H1 (cell line): ENCODE measurements at regions not wholly inside any gene's neighbourhood (a gene's known extent, or its start where the extent isn't known, plus 50 kb on each side); places are given as distances from the start of the nearest gene placed in this dataset.

Source experiments
- CTCF ChIA-PET: fragments of 300-600 bp; sonication (Branson Sonifier 250); formaldehyde crosslinking; loops from one replicate; lab custom pipeline; 2021; ENCODE audit not compliant: partially characterized antibody; lab: Charles Lee
- POLR2A ChIA-PET: fragments of 300-600 bp; sonication (Branson Sonifier 250); formaldehyde crosslinking; loops from one replicate; lab custom pipeline; 2021; ENCODE audit warnings: inconsistent platforms; ENCODE audit not compliant: partially characterized antibody; lab: Charles Lee
- DNase-seq, 2 experiments: peaks; one replicate each; pipeline versions ENCODE4 v3.0.0 to v3.0.0-alpha.2; 2010 to 2022; ENCODE audit warnings: low spot score in 2 of 2, low read depth in 1 of 2, mixed read lengths in 1 of 2
- FAIRE-seq: peaks from 2 replicates; lab custom pipeline; 2011; peaks lifted over from hg19 to GRCh38; lab: Jason Lieb, UNC
- H2AFZ ChIP-seq: 2 replicates; pipeline ENCODE4 v1.8.1; 2012; ENCODE audit warnings: low read length, inconsistent platforms
- H2AK5ac ChIP-seq: 2 replicates; pipeline ENCODE4 v1.6.1; 2013; ENCODE audit warnings: low read depth, low read length
- H2BK120ac ChIP-seq: replicated peaks from 2 replicates; pipeline ENCODE3; 2013; ENCODE audit warnings: low read depth, low read length, inconsistent platforms
- H2BK12ac ChIP-seq: 2 replicates; pipeline ENCODE4 v1.6.1; 2013; ENCODE audit warnings: low read depth, low read length
- H2BK15ac ChIP-seq: 2 replicates; pipeline ENCODE4 v1.6.1; 2013; ENCODE audit warnings: low read length
- H2BK20ac ChIP-seq: 2 replicates; pipeline ENCODE4 v1.6.1; 2013; ENCODE audit warnings: low read length
- H2BK5ac ChIP-seq: 2 replicates; pipeline ENCODE4 v1.6.1; 2013; ENCODE audit warnings: low read depth, low read length
- H3K14ac ChIP-seq: 2 replicates; pipeline ENCODE4 v1.6.1; 2013; ENCODE audit warnings: inconsistent platforms; ENCODE audit not compliant: insufficient read length
- H3K18ac ChIP-seq: 2 replicates; pipeline ENCODE4 v1.6.1; 2013; ENCODE audit warnings: low read length; ENCODE audit errors: extremely low read depth
- H3K23ac ChIP-seq: 2 replicates; pipeline ENCODE4 v1.6.1; 2013; ENCODE audit warnings: inconsistent platforms; ENCODE audit not compliant: insufficient read length
- H3K23me2 ChIP-seq: 2 replicates; pipeline ENCODE4 v1.6.1; 2013; ENCODE audit warnings: low read depth, low read length
- H3K27ac ChIP-seq: 2 replicates; pipeline ENCODE4 v1.6.1; 2011; ENCODE audit warnings: low read depth, low read length, inconsistent platforms
- H3K27me3 ChIP-seq, 4 experiments: replicated peaks in 1 of 4; 1 replicate in 1 of 4; 2 replicates in 3 of 4; pipeline versions ENCODE4 v1.6.1 to v1.8.1; 2011 to 2013; ENCODE audit warnings: low read length in 3 of 4, mild to moderate bottlenecking in 3 of 4, inconsistent platforms in 2 of 4, mixed read lengths in 2 of 4, moderate library complexity in 1 of 4; ENCODE audit not compliant: control insufficient read depth in 3 of 4, insufficient read depth in 3 of 4; ENCODE audit errors: extremely low read depth in 1 of 4
- H3K36me3 ChIP-seq, 4 experiments: 2 replicates each; pipeline versions ENCODE4 v1.6.1 to v1.8.1; 2011 to 2013; ENCODE audit warnings: mild to moderate bottlenecking in 4 of 4, low read length in 3 of 4, moderate library complexity in 2 of 4, control low read depth in 1 of 4, inconsistent platforms in 1 of 4; ENCODE audit not compliant: insufficient read depth in 4 of 4, control insufficient read depth in 2 of 4
- H3K4ac ChIP-seq: replicated peaks from 2 replicates; pipeline ENCODE3; 2013; ENCODE audit warnings: low read length, low read depth, mixed read lengths, inconsistent platforms; ENCODE audit not compliant: insufficient read length
- H3K4me1 ChIP-seq, 4 experiments: replicated peaks in 1 of 4; 1 replicate in 1 of 4; 2 replicates in 3 of 4; pipeline versions ENCODE4 v1.6.1 to v1.8.1; 2011 to 2013; ENCODE audit warnings: low read length in 3 of 4, inconsistent platforms in 2 of 4, mixed read lengths in 1 of 4; ENCODE audit not compliant: insufficient read depth in 4 of 4, control insufficient read depth in 3 of 4
- H3K4me2 ChIP-seq, 2 experiments: 2 replicates each; pipeline versions ENCODE4 v1.6.1 to v1.8.1; 2011 to 2013; ENCODE audit warnings: low read depth in 2 of 2, low read length in 2 of 2, control low read depth in 1 of 2, inconsistent platforms in 1 of 2, mild to moderate bottlenecking in 1 of 2; ENCODE audit not compliant: insufficient read depth in 1 of 2
- H3K4me3 ChIP-seq, 4 experiments: fragments of 200-600, 300-600 bp in 1 of 4; sonication (generic), shearing (Covaris generic), sonication (Bioruptor Twin) in 1 of 4; 2 replicates each; pipeline versions ENCODE4 v1.5.1 to v1.8.1; 2011 to 2016; ENCODE audit warnings: low read length in 4 of 4, low read depth in 3 of 4, control low read depth in 2 of 4, inconsistent platforms in 2 of 4, mild to moderate bottlenecking in 2 of 4, mixed read lengths in 1 of 4, moderate library complexity in 1 of 4; ENCODE audit not compliant: insufficient read depth in 2 of 4; ENCODE audit errors: extremely low read depth in 1 of 4
- H3K56ac ChIP-seq: replicated peaks from 2 replicates; pipeline ENCODE3; 2013; ENCODE audit warnings: low read depth, mild to moderate bottlenecking, mixed read lengths, low read length, inconsistent platforms; ENCODE audit not compliant: insufficient read length
- H3K79me1 ChIP-seq: 2 replicates; pipeline ENCODE4 v1.6.1; 2013; ENCODE audit warnings: low read depth, low read length, control low read depth
- H3K79me2 ChIP-seq, 2 experiments: 2 replicates each; pipeline versions ENCODE4 v1.6.1 to v1.8.1; 2012 to 2013; ENCODE audit warnings: low read length in 2 of 2, mild to moderate bottlenecking in 2 of 2, inconsistent platforms in 1 of 2; ENCODE audit not compliant: insufficient read depth in 2 of 2, control insufficient read depth in 1 of 2
- H3K9ac ChIP-seq, 4 experiments: replicated peaks in 1 of 4; 1 replicate in 1 of 4; 2 replicates in 3 of 4; pipeline versions ENCODE4 v1.6.1 to v1.8.1; 2011 to 2013; ENCODE audit warnings: low read depth in 3 of 4, low read length in 3 of 4, control low read depth in 2 of 4, mild to moderate bottlenecking in 2 of 4, moderate library complexity in 2 of 4, inconsistent platforms in 1 of 4; ENCODE audit errors: extremely low read depth in 1 of 4
- H3K9me3 ChIP-seq, 2 experiments: 2 replicates each; pipeline versions ENCODE4 v1.6.1 to v1.8.1; 2012 to 2013; ENCODE audit warnings: mild to moderate bottlenecking in 2 of 2, moderate library complexity in 2 of 2, control low read depth in 1 of 2, inconsistent platforms in 1 of 2, low read depth in 1 of 2, low read length in 1 of 2, mixed read lengths in 1 of 2; ENCODE audit not compliant: insufficient read depth in 2 of 2
- H4K20me1 ChIP-seq, 2 experiments: replicated peaks in 1 of 2; 2 replicates each; pipeline versions ENCODE3 to v1.8.1; 2011 to 2013; ENCODE audit warnings: inconsistent platforms in 2 of 2, low read length in 2 of 2, mild to moderate bottlenecking in 1 of 2; ENCODE audit not compliant: insufficient read depth in 2 of 2, control insufficient read depth in 1 of 2
- H4K5ac ChIP-seq: 2 replicates; pipeline ENCODE4 v1.6.1; 2013; ENCODE audit warnings: low read length, low read depth, mixed read lengths, inconsistent platforms; ENCODE audit not compliant: insufficient read length
- H4K8ac ChIP-seq: 2 replicates; pipeline ENCODE4 v1.8.0; 2013; ENCODE audit warnings: mild to moderate bottlenecking, moderate library complexity, low read length, inconsistent platforms; ENCODE audit not compliant: insufficient read depth; ENCODE audit errors: extremely low read depth
- H4K91ac ChIP-seq: replicated peaks from 2 replicates; pipeline ENCODE3; 2013; ENCODE audit warnings: low read length, mixed read lengths, inconsistent platforms; ENCODE audit not compliant: insufficient read length
- BRCA1 ChIP-seq: IDR thresholded peaks from 2 replicates; pipeline ENCODE4 v1.6.1; 2012; ENCODE audit warnings: low read depth, low read length, improper control_type of control experiment
- CHD1 ChIP-seq: IDR thresholded peaks from 2 replicates; pipeline ENCODE4 v1.6.1; 2012; ENCODE audit warnings: low read depth, low read length, improper control_type of control experiment
- FOSL1 ChIP-seq: IDR thresholded peaks from 2 replicates; pipeline ENCODE4 v1.6.1; 2011; ENCODE audit warnings: mild to moderate bottlenecking, low read depth, low read length, moderate library complexity; ENCODE audit not compliant: insufficient read depth
- GABPA ChIP-seq: IDR thresholded peaks from 2 replicates; pipeline ENCODE4 v1.6.1; 2011; ENCODE audit warnings: mild to moderate bottlenecking, low read length, moderate library complexity, borderline replicate concordance; ENCODE audit not compliant: insufficient read depth
- KDM5A ChIP-seq: fragments of 200-600 bp; IDR thresholded peaks from 2 replicates; pipeline ENCODE4 v1.7.1; 2012; ENCODE audit warnings: mild to moderate bottlenecking, low read length, inconsistent platforms, mixed read lengths
- MAFK ChIP-seq: IDR thresholded peaks from 2 replicates; pipeline ENCODE4 v1.6.1; 2012; ENCODE audit warnings: low read depth, mild to moderate bottlenecking, improper control_type of control experiment, low read length
- RNF2 ChIP-seq: fragments of 200-900, 300-1000 bp; sonication (generic); IDR thresholded peaks from 2 replicates; pipeline ENCODE4 v1.7.1; 2016; ENCODE audit warnings: borderline replicate concordance, low read depth, mild to moderate bottlenecking, antibody characterized with exemption, low read length; ENCODE audit not compliant: poor library complexity, severe bottlenecking; ENCODE audit errors: missing control alignments
- SIX5 ChIP-seq: IDR thresholded peaks from 2 replicates; pipeline ENCODE4 v1.6.1; 2011; ENCODE audit warnings: mild to moderate bottlenecking, low read depth, low read length
- SP2 ChIP-seq: IDR thresholded peaks from 2 replicates; pipeline ENCODE4 v1.6.1; 2012; ENCODE audit warnings: mild to moderate bottlenecking, low read length, inconsistent platforms
- TEAD4 ChIP-seq: IDR thresholded peaks from 2 replicates; pipeline ENCODE4 v1.6.1; 2012; ENCODE audit warnings: low read depth, low read length, inconsistent platforms, mixed read lengths
- ZNF274 ChIP-seq: IDR thresholded peaks from 2 replicates; pipeline ENCODE4 v1.7.0; 2012; ENCODE audit warnings: low read length, borderline replicate concordance; ENCODE audit errors: extremely low read depth
- WGBS, 2 experiments: shearing (Covaris generic) in 1 of 2; methylation state at CpG; one replicate each; pipeline versions ENCODE4 v1.1.6 to v1.1.7; 2013 to 2015; ENCODE audit warnings: low lambda C conversion rate in 2 of 2, mixed read lengths in 2 of 2, inconsistent platforms in 1 of 2, low coverage in 1 of 2, missing lambda C conversion rate in 1 of 2; ENCODE audit not compliant: insufficient replicate concordance in 2 of 2, insufficient coverage in 1 of 2, insufficient read length in 1 of 2; ENCODE audit errors: extremely low coverage in 1 of 2, missing lambda C conversion rate in 1 of 2; 5-methylcytosine and 5-hydroxymethylcytosine counted together
- TF ChIP-seq, protein P1 (sequence below): IDR thresholded peaks from 2 replicates; pipeline ENCODE4 v1.6.1; 2011; ENCODE audit warnings: low read depth, mild to moderate bottlenecking, low read length; ENCODE audit not compliant: insufficient read depth
- TF ChIP-seq, protein P2 (sequence below): IDR thresholded peaks from 2 replicates; pipeline ENCODE4 v1.6.1; 2011; ENCODE audit warnings: low read length, improper control_type of control experiment

DNA sequence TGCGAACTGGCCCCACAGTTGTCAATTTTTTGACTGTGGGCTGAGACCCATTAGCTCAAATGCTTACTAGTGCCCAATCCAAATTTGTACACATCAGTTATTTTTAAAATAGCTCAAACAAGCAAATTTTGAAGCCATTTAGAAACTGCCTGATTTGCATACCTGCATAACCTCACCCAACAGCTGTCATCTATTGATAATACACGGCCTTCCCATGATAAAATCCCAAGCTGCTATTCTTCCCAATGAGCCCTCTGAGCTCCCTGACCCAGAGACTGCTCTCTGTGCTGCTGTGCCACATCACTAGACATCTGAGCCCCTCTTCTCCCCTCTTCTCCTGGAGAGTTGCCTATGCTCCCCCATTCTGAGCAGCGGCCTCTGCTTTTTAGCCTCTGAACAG lies 140.5 kb upstream of the EEF1E1 start:
- no peak overlapping the region for H2BK15ac ChIP-seq
- no peak overlapping the region for H4K5ac ChIP-seq
- H2BK20ac ChIP-seq, result no peak overlapping the region
- no peaks in the 10 kb centered on the region for H4K20me1 ChIP-seq
- no peaks in the 10 kb centered on the region for H3K36me3 ChIP-seq
- no peaks in the 10 kb centered on the region for H3K79me2 ChIP-seq
- no peak overlapping the region for H3K4me3 ChIP-seq
- no peak overlapping the region for H2AK5ac ChIP-seq
- 84% methylated on average over 3 of the region's 3 CpGs; no CpG with 5 or more reads in 1 of the 2 experiments for WGBS, 2 experiments
- no peak overlapping the region for H3K14ac ChIP-seq
- 0 out of 7 replicates have a peak, but pooled peaks cover 0 to 5% (median 2%) of the 10 kb centered on the region in 4 experiments for H3K4me1 ChIP-seq
- H3K9me3 ChIP-seq, result no peaks in the 10 kb centered on the region
- no peak overlapping the region for H3K4ac ChIP-seq
- no peak for DNase-seq
- no peaks in the 10 kb centered on the region for H3K27me3 ChIP-seq
- POLR2A ChIA-PET, result no interaction called here
- no peak overlapping the region for H3K4me2 ChIP-seq
- no peak overlapping the region for H4K91ac ChIP-seq
- CTCF ChIA-PET, result interaction anchor here (0.6 to 1.8 kb wide), 3 partner anchors 24 to 1272 kb away, joined by 3 to 7 read pairs (median 4); no protein-coding TSS in a partner anchor
- H3K18ac ChIP-seq, result no peak overlapping the region
- H3K23ac ChIP-seq, result no peak overlapping the region
- H3K79me1 ChIP-seq, result no peaks in the 10 kb centered on the region
- no peaks in the 10 kb centered on the region for H3K23me2 ChIP-seq
- H2BK120ac ChIP-seq, result no peak overlapping the region
- no peak overlapping the region for H3K56ac ChIP-seq
- H2BK12ac ChIP-seq, result no peak overlapping the region
- no peak overlapping the region for H3K9ac ChIP-seq
- no peak overlapping the region for H3K27ac ChIP-seq
- no peak overlapping the region for H2BK5ac ChIP-seq
- H4K8ac ChIP-seq, result no peak overlapping the region
- FAIRE-seq, result no peak
- H2AFZ ChIP-seq, result no peak overlapping the region
- TF ChIP-seq GABPA, result no peak
- TF ChIP-seq, protein P1, sequence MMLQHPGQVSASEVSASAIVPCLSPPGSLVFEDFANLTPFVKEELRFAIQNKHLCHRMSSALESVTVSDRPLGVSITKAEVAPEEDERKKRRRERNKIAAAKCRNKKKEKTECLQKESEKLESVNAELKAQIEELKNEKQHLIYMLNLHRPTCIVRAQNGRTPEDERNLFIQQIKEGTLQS, result no peak
- TF ChIP-seq BRCA1, result no peak
- TF ChIP-seq ZNF274, result no peak
- no peak for TF ChIP-seq CHD1
- TF ChIP-seq FOSL1, result no peak
- no peak for TF ChIP-seq MAFK
- TF ChIP-seq, protein P2, sequence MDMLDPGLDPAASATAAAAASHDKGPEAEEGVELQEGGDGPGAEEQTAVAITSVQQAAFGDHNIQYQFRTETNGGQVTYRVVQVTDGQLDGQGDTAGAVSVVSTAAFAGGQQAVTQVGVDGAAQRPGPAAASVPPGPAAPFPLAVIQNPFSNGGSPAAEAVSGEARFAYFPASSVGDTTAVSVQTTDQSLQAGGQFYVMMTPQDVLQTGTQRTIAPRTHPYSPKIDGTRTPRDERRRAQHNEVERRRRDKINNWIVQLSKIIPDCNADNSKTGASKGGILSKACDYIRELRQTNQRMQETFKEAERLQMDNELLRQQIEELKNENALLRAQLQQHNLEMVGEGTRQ, result no peak
- no peak for TF ChIP-seq KDM5A
- no peak for TF ChIP-seq SP2
- TF ChIP-seq TEAD4, result no peak
- TF ChIP-seq SIX5, result no peak
- no peak for TF ChIP-seq RNF2
